H9 (cell line): ENCODE measurements at regions not wholly inside any gene's neighbourhood (a gene's known extent, or its start where the extent isn't known, plus 50 kb on each side); places are given as distances from the start of the nearest gene placed in this dataset.

Experiments
- DNase-seq: peaks from one replicate; pipeline ENCODE4 v3.0.0-alpha.2; 2017
- H2AFZ ChIP-seq: one replicate; pipeline ENCODE4 v1.6.1; 2013; ENCODE audit warnings: mild to moderate bottlenecking, low read length, control low read depth, moderate library complexity
- H2AK5ac ChIP-seq: 2 replicates; pipeline ENCODE4 v1.6.1; 2013; ENCODE audit warnings: low read length, control low read depth, mixed read lengths; ENCODE audit not compliant: insufficient read length
- H2BK120ac ChIP-seq: one replicate; pipeline ENCODE4 v1.6.1; 2013; ENCODE audit warnings: low read depth, mild to moderate bottlenecking, low read length, control low read depth, inconsistent platforms; ENCODE audit not compliant: poor library complexity, severe bottlenecking
- H2BK12ac ChIP-seq: 2 replicates; pipeline ENCODE4 v1.6.1; 2013; ENCODE audit warnings: low read length, control low read depth, mixed read lengths, low read depth; ENCODE audit not compliant: insufficient read length
- H2BK15ac ChIP-seq: 2 replicates; pipeline ENCODE4 v1.6.1; 2013; ENCODE audit warnings: low read depth, low read length, control low read depth
- H2BK20ac ChIP-seq: one replicate; pipeline ENCODE4 v1.6.1; 2013; ENCODE audit warnings: low read depth, mild to moderate bottlenecking, low read length, control low read depth, inconsistent platforms; ENCODE audit not compliant: poor library complexity, severe bottlenecking
- H2BK5ac ChIP-seq: 2 replicates; pipeline ENCODE4 v1.6.1; 2013; ENCODE audit warnings: low read length, control low read depth, mixed read lengths; ENCODE audit not compliant: insufficient read length
- H3K14ac ChIP-seq: 2 replicates; pipeline ENCODE4 v1.6.1; 2013; ENCODE audit warnings: low read length, control low read depth; ENCODE audit not compliant: insufficient read depth
- H3K18ac ChIP-seq: 2 replicates; pipeline ENCODE4 v1.6.1; 2013; ENCODE audit warnings: low read depth, mild to moderate bottlenecking, mixed read lengths, low read length, control low read depth; ENCODE audit not compliant: insufficient read length
- H3K23ac ChIP-seq: 2 replicates; pipeline ENCODE4 v1.6.1; 2013; ENCODE audit warnings: low read length, control low read depth, mixed read lengths, low read depth; ENCODE audit not compliant: insufficient read length
- H3K23me2 ChIP-seq: 2 replicates; pipeline ENCODE4 v1.6.1; 2013; ENCODE audit warnings: low read depth, mild to moderate bottlenecking, mixed read lengths, low read length, control low read depth; ENCODE audit not compliant: insufficient read length, poor library complexity, severe bottlenecking
- H3K27ac ChIP-seq: 2 replicates; pipeline ENCODE4 v1.5.1; 2013; ENCODE audit warnings: low read length, control low read depth, mixed read lengths, low read depth; ENCODE audit not compliant: insufficient read length
- H3K27me3 ChIP-seq: 2 replicates; pipeline ENCODE4 v1.6.1; 2013; ENCODE audit warnings: low read length, control low read depth, inconsistent platforms; ENCODE audit not compliant: insufficient read depth
- H3K4ac ChIP-seq: 2 replicates; pipeline ENCODE4 v1.6.1; 2013; ENCODE audit warnings: low read depth, mild to moderate bottlenecking, control low read depth, inconsistent platforms, low read length, moderate library complexity
- H3K4me1 ChIP-seq: 2 replicates; pipeline ENCODE4 v1.6.1; 2013; ENCODE audit warnings: low read length, control low read depth, inconsistent platforms; ENCODE audit not compliant: insufficient read depth
- H3K4me2 ChIP-seq: 2 replicates; pipeline ENCODE4 v1.6.1; 2013; ENCODE audit warnings: low read length, control low read depth, mixed read lengths; ENCODE audit not compliant: insufficient read length, insufficient read depth
- H3K56ac ChIP-seq: 2 replicates; pipeline ENCODE4 v1.6.1; 2013; ENCODE audit warnings: low read depth, mild to moderate bottlenecking, mixed read lengths, low read length, control low read depth; ENCODE audit not compliant: insufficient read length
- H3K79me1 ChIP-seq: 2 replicates; pipeline ENCODE4 v1.6.1; 2013; ENCODE audit warnings: low read depth, mild to moderate bottlenecking, moderate library complexity, low read length, control low read depth, inconsistent platforms; ENCODE audit not compliant: insufficient read depth, poor library complexity, severe bottlenecking
- H3K79me2 ChIP-seq: 2 replicates; pipeline ENCODE4 v1.6.1; 2013; ENCODE audit warnings: low read length, control low read depth, inconsistent platforms; ENCODE audit not compliant: insufficient read depth
- H3K9ac ChIP-seq: 2 replicates; pipeline ENCODE4 v1.6.1; 2013; ENCODE audit warnings: low read length, control low read depth, mixed read lengths; ENCODE audit not compliant: insufficient read length; ENCODE audit errors: extremely low read depth
- H3K9me3 ChIP-seq: one replicate; pipeline ENCODE4 v1.6.1; 2013; ENCODE audit warnings: low read depth, low read length, inconsistent platforms; ENCODE audit not compliant: control insufficient read depth
- H3T11ph ChIP-seq: one replicate; pipeline ENCODE4 v1.6.1; 2013; ENCODE audit warnings: mild to moderate bottlenecking, low read length, control low read depth, inconsistent platforms
- H4K20me1 ChIP-seq: one replicate; pipeline ENCODE4 v1.6.1; 2013; ENCODE audit not compliant: control insufficient read depth, insufficient read length, insufficient read depth
- H4K5ac ChIP-seq: 2 replicates; pipeline ENCODE4 v1.6.1; 2013; ENCODE audit warnings: low read depth, mild to moderate bottlenecking, mixed read lengths, low read length, control low read depth; ENCODE audit not compliant: insufficient read length
- H4K8ac ChIP-seq: replicated peaks from 2 replicates; pipeline ENCODE4 v1.6.1; 2013; ENCODE audit warnings: low read length, control low read depth, mixed read lengths, low read depth; ENCODE audit not compliant: insufficient read length
- H4K91ac ChIP-seq: 2 replicates; pipeline ENCODE4 v1.6.1; 2013; ENCODE audit warnings: low read depth, mild to moderate bottlenecking, moderate library complexity, mixed read lengths, low read length, control low read depth; ENCODE audit not compliant: insufficient read length
- H3K27ac Mint-ChIP-seq, 3 experiments: 2 replicates in 2 of 3; 3 replicates in 1 of 3; pipeline ENCODE4 v1.8.0; 2020 to 2021; ENCODE audit warnings: mixed read lengths in 3 of 3, mild to moderate bottlenecking in 1 of 3, moderate library complexity in 1 of 3
- H3K27me3 Mint-ChIP-seq: 2 replicates; pipeline ENCODE4 v1.8.0; 2021; ENCODE audit warnings: low read depth, mild to moderate bottlenecking, moderate library complexity, mixed read lengths
- H3K36me3 Mint-ChIP-seq, 3 experiments: 2 replicates in 2 of 3; 3 replicates in 1 of 3; pipeline ENCODE4 v1.8.0; 2020 to 2021; ENCODE audit warnings: low read depth in 3 of 3, mixed read lengths in 3 of 3; ENCODE audit not compliant: insufficient read depth in 1 of 3
- H3K4me1 Mint-ChIP-seq, 2 experiments: 2 replicates each; pipeline ENCODE4 v1.8.0; 2020; ENCODE audit warnings: mixed read lengths in 2 of 2
- H3K4me3 Mint-ChIP-seq, 2 experiments: 2 replicates in 1 of 2; 3 replicates in 1 of 2; pipeline ENCODE4 v1.8.0; 2020 to 2021; ENCODE audit warnings: mild to moderate bottlenecking in 2 of 2, mixed read lengths in 2 of 2, moderate library complexity in 1 of 2
- H3K9me3 Mint-ChIP-seq, 2 experiments: 2 replicates in 1 of 2; 3 replicates in 1 of 2; pipeline ENCODE4 v1.8.0; 2020; ENCODE audit warnings: mild to moderate bottlenecking in 2 of 2, mixed read lengths in 2 of 2, moderate library complexity in 1 of 2
- WGBS: extraction: QIAGEN DNeasy Blood & Tissue Kit; methylation state at CpG from one replicate; pipeline ENCODE4 v1.1.7; 2013; ENCODE audit warnings: missing lambda C conversion rate, low lambda C conversion rate, mixed read lengths; ENCODE audit not compliant: insufficient read length; ENCODE audit errors: extremely low coverage; 5-methylcytosine and 5-hydroxymethylcytosine counted together
- TF ChIP-seq, protein P1 (sequence below): fragments of 200-600 bp; sonication (generic); conservative IDR thresholded peaks from 3 replicates; pipeline ENCODE4 v1.8.0; 2021; ENCODE audit warnings: antibody characterized with exemption, mild to moderate bottlenecking

GRCh38 chr7:108815815-108816214 is 246.1 kb downstream of the DNAJB9 start:
- Histone ChIP-seq H3K56ac (no peak overlapping the region), H2BK12ac (no peak overlapping the region), H3K79me1 (no peaks in the 10 kb centered on the region), H2BK15ac (no peak overlapping the region), H3K4ac (no peak overlapping the region), H2BK120ac (no peak overlapping the region), H3K23ac (no peak overlapping the region), H2BK5ac (no peak overlapping the region), H4K5ac (no peak overlapping the region), H3K23me2 (no peaks in the 10 kb centered on the region), H3K9me3 (no peaks in the 10 kb centered on the region), H4K20me1 (no peaks in the 10 kb centered on the region), H3K4me2 (no peak overlapping the region), H4K8ac (no peak overlapping the region), H2AFZ (no peak overlapping the region), H3K79me2 (no peaks in the 10 kb centered on the region), H3K14ac (no peak overlapping the region), H3K9ac (no peak overlapping the region), H2AK5ac (no peak overlapping the region), H4K91ac (no peak overlapping the region), H2BK20ac (no peak overlapping the region), H3T11ph (no peak overlapping the region), H3K27me3 (no peaks in the 10 kb centered on the region), H3K4me1 (no peaks in the 10 kb centered on the region), H3K27ac (no peak overlapping the region), H3K18ac (no peak overlapping the region)
- DNase-seq: no peak
- no peaks in the 10 kb centered on the region for H3K27me3 Mint-ChIP-seq
- H3K4me3 Mint-ChIP-seq: no peak overlapping the region
- H3K36me3 Mint-ChIP-seq: peaks cover 2 to 21% (median 6%) of the 10 kb centered on the region in 3 experiments
- no peak overlapping the region for H3K27ac Mint-ChIP-seq
- no CpG with 5 or more reads among the region's 2 CpGs for WGBS
- peaks cover 6 to 7% of the 10 kb centered on the region in 2 experiments for H3K4me1 Mint-ChIP-seq
- peaks cover 9 to 15% of the 10 kb centered on the region in 2 experiments; a peak in 4 of 5 replicates for H3K9me3 Mint-ChIP-seq
- TF ChIP-seq, protein P1, sequence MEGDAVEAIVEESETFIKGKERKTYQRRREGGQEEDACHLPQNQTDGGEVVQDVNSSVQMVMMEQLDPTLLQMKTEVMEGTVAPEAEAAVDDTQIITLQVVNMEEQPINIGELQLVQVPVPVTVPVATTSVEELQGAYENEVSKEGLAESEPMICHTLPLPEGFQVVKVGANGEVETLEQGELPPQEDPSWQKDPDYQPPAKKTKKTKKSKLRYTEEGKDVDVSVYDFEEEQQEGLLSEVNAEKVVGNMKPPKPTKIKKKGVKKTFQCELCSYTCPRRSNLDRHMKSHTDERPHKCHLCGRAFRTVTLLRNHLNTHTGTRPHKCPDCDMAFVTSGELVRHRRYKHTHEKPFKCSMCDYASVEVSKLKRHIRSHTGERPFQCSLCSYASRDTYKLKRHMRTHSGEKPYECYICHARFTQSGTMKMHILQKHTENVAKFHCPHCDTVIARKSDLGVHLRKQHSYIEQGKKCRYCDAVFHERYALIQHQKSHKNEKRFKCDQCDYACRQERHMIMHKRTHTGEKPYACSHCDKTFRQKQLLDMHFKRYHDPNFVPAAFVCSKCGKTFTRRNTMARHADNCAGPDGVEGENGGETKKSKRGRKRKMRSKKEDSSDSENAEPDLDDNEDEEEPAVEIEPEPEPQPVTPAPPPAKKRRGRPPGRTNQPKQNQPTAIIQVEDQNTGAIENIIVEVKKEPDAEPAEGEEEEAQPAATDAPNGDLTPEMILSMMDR: no peak
